Stomach (tissue), 8 donors: ENCODE measurements at regions not wholly inside any gene's neighbourhood (a gene's known extent, or its start where the extent isn't known, plus 50 kb on each side); places are given as distances from the start of the nearest gene placed in this dataset.

Source experiments
- DNase-seq, 2 donors: peaks; one replicate each; pipeline versions ENCODE4 v3.0.0 to v3.0.0-alpha.2; 2013 to 2019
- H3K27ac ChIP-seq, 5 donors: fragments of 200-600 bp in 4 of 5; sonication (generic) in 4 of 5; one replicate each; pipeline ENCODE4 v1.5.1; 2013 to 2019; ENCODE audit warnings: mild to moderate bottlenecking in 1 of 5, moderate library complexity in 1 of 5
- H3K27me3 ChIP-seq, 3 donors: fragments of 200-600 bp; sonication (generic); one replicate each; pipeline ENCODE4 v1.5.1; 2017 to 2019; ENCODE audit warnings: mixed run types in 1 of 3
- H3K36me3 ChIP-seq, 4 donors: fragments of 200-600 bp; sonication (generic); 1 replicate in 3 of 4; 2 replicates in 1 of 4; pipeline ENCODE4 v1.5.1; 2016 to 2019
- H3K4me1 ChIP-seq, 4 donors: fragments of 200-600 bp; sonication (generic); one replicate each; pipeline ENCODE4 v1.5.1; 2016 to 2019
- H3K4me3 ChIP-seq, 4 donors: fragments of 200-600 bp; sonication (generic) in 3 of 4; one replicate each; pipeline ENCODE4 v1.5.1; 2016 to 2019; ENCODE audit warnings: mild to moderate bottlenecking in 1 of 4
- H3K9me3 ChIP-seq, 4 donors: fragments of 200-600 bp; sonication (generic); one replicate each; pipeline ENCODE4 v1.5.1; 2016 to 2019
- EP300 ChIP-seq: sonication (generic); formaldehyde crosslinking; IDR thresholded peaks from one replicate; pipeline ENCODE4 v1.6.1; 2017; ENCODE audit warnings: antibody characterized with exemption
- POLR2A ChIP-seq, 4 donors: fragments of 450-650 bp; IDR thresholded peaks; one replicate each; pipeline ENCODE4 v1.6.1; 2016; ENCODE audit warnings: antibody characterized with exemption in 4 of 4, control low read depth in 2 of 4, mild to moderate bottlenecking in 1 of 4, moderate library complexity in 1 of 4
- POLR2AphosphoS5 ChIP-seq, 3 donors: sonication (generic); formaldehyde crosslinking; IDR thresholded peaks; one replicate each; pipeline ENCODE4 v1.6.1; 2016; ENCODE audit warnings: antibody characterized with exemption in 3 of 3
- WGBS, 5 donors: extraction: QIAGEN DNeasy Blood & Tissue Kit in 3 of 5; methylation state at CpG; one replicate each; pipeline versions ENCODE4 v1.1.5 to v1.1.7; 2013 to 2018; 5-methylcytosine and 5-hydroxymethylcytosine counted together
- intact Hi-C: fragments of 100-400 bp; cut with DNase I; formaldehyde crosslinking; loops from one replicate; pipeline ENCODE4 v1.15.1; 2023; ENCODE audit warnings: low total_unique reads
- TF ChIP-seq, protein P1 (sequence below), 7 experiments: fragments of 450-650 bp in 4 of 7; fragments of 200-600 bp in 3 of 7; sonication (generic) in 3 of 7; IDR thresholded peaks; one replicate each; pipeline ENCODE4 v1.5.1; 2016 to 2019; ENCODE audit warnings: antibody characterized with exemption in 7 of 7, control low read depth in 2 of 7, mild to moderate bottlenecking in 1 of 7
- donor health status: healthy with polysubstance abuse.
- donor health status: Bipolar disorder and iron deficiency.
- donor health status: healthy.

DNA sequence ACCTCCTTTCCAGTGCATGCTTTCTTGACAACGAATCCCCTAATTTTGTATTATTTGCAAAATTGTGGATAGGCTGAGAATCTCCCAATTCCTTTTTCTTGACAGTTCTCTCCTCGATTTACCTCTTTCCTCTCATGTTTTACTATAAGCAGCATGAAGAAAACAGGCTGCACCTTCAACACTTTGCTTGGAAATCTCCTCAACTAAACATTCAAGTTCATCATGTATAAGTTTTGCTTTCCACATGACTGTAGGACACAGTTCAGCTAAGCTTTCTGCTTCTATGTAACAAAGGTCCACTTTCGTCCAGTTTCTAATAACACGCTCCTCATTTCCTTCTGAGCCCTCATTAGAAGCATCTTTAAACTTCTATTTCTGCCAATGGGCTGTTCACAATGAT lies 199.0 kb upstream of the NLRP1 start:
- WGBS, 5 donors, result 75 to 84% (median 80%) methylated on average over 4 of the region's 4 CpGs
- no peak overlapping the region for H3K27ac ChIP-seq
- intact Hi-C loops, result no loop called here
- no peaks in the 10 kb centered on the region for H3K36me3 ChIP-seq
- no peaks in the 10 kb centered on the region for H3K4me1 ChIP-seq
- H3K9me3 ChIP-seq, result peaks cover 0 to 30% (median 22%) of the 10 kb centered on the region in 4 donors
- TF ChIP-seq POLR2A (IDR thresholded peaks at IDR 0.05) (no peak), EP300 (no peak), POLR2AphosphoS5 (IDR thresholded peaks at IDR 0.05) (no peak)
- TF ChIP-seq, protein P1, sequence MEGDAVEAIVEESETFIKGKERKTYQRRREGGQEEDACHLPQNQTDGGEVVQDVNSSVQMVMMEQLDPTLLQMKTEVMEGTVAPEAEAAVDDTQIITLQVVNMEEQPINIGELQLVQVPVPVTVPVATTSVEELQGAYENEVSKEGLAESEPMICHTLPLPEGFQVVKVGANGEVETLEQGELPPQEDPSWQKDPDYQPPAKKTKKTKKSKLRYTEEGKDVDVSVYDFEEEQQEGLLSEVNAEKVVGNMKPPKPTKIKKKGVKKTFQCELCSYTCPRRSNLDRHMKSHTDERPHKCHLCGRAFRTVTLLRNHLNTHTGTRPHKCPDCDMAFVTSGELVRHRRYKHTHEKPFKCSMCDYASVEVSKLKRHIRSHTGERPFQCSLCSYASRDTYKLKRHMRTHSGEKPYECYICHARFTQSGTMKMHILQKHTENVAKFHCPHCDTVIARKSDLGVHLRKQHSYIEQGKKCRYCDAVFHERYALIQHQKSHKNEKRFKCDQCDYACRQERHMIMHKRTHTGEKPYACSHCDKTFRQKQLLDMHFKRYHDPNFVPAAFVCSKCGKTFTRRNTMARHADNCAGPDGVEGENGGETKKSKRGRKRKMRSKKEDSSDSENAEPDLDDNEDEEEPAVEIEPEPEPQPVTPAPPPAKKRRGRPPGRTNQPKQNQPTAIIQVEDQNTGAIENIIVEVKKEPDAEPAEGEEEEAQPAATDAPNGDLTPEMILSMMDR (IDR thresholded peaks at IDR 0.05), result no peak
- peaks cover 0 to 15% (median 0%) of the 10 kb centered on the region in 3 donors for H3K27me3 ChIP-seq
- no peak overlapping the region for H3K4me3 ChIP-seq
- DNase-seq, result no peak

DNA sequence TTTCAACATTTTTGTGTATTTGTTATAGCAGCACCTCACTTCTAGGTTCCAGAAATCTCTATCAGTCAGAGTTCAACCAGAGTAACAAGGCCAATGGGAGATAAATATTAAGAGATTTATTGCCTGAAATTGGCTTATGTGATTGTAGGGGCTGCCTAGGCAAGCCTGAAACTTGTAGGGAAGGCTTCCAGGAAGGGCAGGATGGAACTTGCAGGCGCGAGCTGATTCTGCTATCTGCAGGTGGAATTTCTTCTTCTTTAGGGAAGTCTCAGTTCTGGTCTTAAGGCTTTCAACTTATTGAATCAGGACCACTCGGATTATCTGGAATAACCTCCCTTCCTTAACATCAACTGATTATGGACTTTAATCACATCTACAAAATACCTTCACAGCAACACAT lies 199.5 kb upstream of the NLRP1 start:
- no peak for DNase-seq
- no peak overlapping the region for H3K4me3 ChIP-seq
- no peaks in the 10 kb centered on the region for H3K36me3 ChIP-seq
- WGBS, 5 donors, result 51 to 79% (median 68%) methylated on average over 3 of the region's 3 CpGs
- no peak overlapping the region for H3K27ac ChIP-seq
- intact Hi-C loops, result no loop called here
- H3K9me3 ChIP-seq, result peaks cover 0 to 30% (median 22%) of the 10 kb centered on the region in 4 donors
- H3K4me1 ChIP-seq, result no peaks in the 10 kb centered on the region
- H3K27me3 ChIP-seq, result peaks cover 0 to 15% (median 0%) of the 10 kb centered on the region in 3 donors
- TF ChIP-seq POLR2A (IDR thresholded peaks at IDR 0.05) (no peak), POLR2AphosphoS5 (IDR thresholded peaks at IDR 0.05) (no peak), EP300 (no peak)
- TF ChIP-seq, protein P1 (IDR thresholded peaks at IDR 0.05), result no peak

DNA sequence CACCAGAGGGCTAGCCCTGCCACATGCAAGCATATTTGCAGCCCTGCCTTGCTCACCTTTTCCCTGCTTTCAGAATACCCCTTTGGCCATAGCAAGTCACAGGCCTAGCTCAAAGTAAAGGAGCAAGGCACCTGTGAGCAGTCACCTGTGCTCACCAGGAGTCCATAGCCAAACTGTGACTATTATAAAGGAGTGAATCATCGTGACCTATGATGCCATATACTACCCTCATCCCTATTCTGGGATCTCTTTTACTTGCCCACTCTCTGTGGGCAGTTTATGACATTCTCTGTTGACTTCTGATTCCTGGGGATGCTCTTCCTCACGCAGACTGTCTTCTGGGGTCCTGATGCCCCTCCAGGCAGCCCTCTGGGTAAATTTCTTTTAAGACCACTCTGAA lies 200.5 kb upstream of the NLRP1 start:
- peaks cover 0 to 22% (median 0%) of the 10 kb centered on the region in 3 donors for H3K27me3 ChIP-seq

DNA sequence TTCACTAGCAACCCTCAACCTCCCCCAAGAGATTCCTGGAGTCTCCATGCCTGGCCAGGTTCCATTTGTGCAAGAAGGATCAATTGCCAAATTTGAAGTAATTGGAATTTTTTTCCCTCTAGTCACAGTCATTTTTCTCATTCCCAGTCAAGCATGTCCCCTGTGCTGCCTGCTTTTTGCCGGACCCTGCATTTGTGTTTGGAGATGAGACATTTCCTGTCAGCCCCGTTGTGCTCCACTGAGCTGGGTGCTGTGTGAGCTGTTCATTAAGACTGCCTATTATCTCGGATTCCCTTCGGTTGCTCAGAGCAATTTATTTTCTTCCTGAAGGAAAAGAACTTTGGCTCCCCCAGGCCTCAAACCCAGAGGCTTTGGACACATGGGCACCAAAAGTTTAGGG lies 201.0 kb upstream of the NLRP1 start:
- Histone ChIP-seq H3K4me1 (no peaks in the 10 kb centered on the region), H3K27me3 (peaks cover 0 to 27% (median 0%) of the 10 kb centered on the region in 3 donors), H3K27ac (no peak overlapping the region), H3K36me3 (no peaks in the 10 kb centered on the region), H3K9me3 (peaks cover 0 to 30% (median 22%) of the 10 kb centered on the region in 4 donors), H3K4me3 (no peak overlapping the region)
- DNase-seq, result no peak
- intact Hi-C loops, result no loop called here
- WGBS, 5 donors, result 28 to 51% (median 45%) methylated on average over 4 of the region's 4 CpGs
- TF ChIP-seq EP300 (no peak), POLR2AphosphoS5 (IDR thresholded peaks at IDR 0.05) (no peak), POLR2A (IDR thresholded peaks at IDR 0.05) (no peak)
- TF ChIP-seq, protein P1 (IDR thresholded peaks at IDR 0.05), result no peak

More for the DNA sequence above, 200.5 kb upstream of the NLRP1 start:
- no peaks in the 10 kb centered on the region for H3K4me1 ChIP-seq
- intact Hi-C loops, result no loop called here
- no peak for DNase-seq
- WGBS, 5 donors, result 70 to 88% (median 72%) methylated on average over 2 of the region's 2 CpGs
- H3K4me3 ChIP-seq, result no peak overlapping the region
- TF ChIP-seq, protein P1 (IDR thresholded peaks at IDR 0.05), result no peak
- TF ChIP-seq EP300, result no peak
- TF ChIP-seq POLR2AphosphoS5 (IDR thresholded peaks at IDR 0.05), result no peak
- no peak overlapping the region for H3K27ac ChIP-seq
- no peaks in the 10 kb centered on the region for H3K36me3 ChIP-seq
- peaks cover 0 to 30% (median 22%) of the 10 kb centered on the region in 4 donors for H3K9me3 ChIP-seq
